Osteoblast (primary cell): ENCODE measurements at regions not wholly inside any gene's neighbourhood (a gene's known extent, or its start where the extent isn't known, plus 50 kb on each side); places are given as distances from the start of the nearest gene placed in this dataset.

Experiments used
- DNase-seq: peaks from one replicate; pipeline ENCODE4 v3.0.0; 2011; ENCODE audit warnings: low spot score, mixed read lengths; ENCODE audit not compliant: insufficient read length; ENCODE audit errors: missing footprints
- H2AFZ ChIP-seq: 2 replicates; pipeline ENCODE4 v1.6.0; 2011; ENCODE audit warnings: mild to moderate bottlenecking, low read length
- H3K27ac ChIP-seq: 2 replicates; pipeline ENCODE4 v1.5.1; 2011; ENCODE audit warnings: mild to moderate bottlenecking, low read depth, low read length, moderate library complexity
- H3K27me3 ChIP-seq: 2 replicates; pipeline ENCODE4 v1.6.0; 2012; ENCODE audit warnings: mild to moderate bottlenecking, control low read depth, inconsistent platforms, low read length, moderate library complexity; ENCODE audit not compliant: insufficient read depth
- H3K36me3 ChIP-seq: 2 replicates; pipeline ENCODE4 v1.5.1; 2011; ENCODE audit warnings: mild to moderate bottlenecking, low read length, control low read depth, moderate library complexity; ENCODE audit not compliant: insufficient read depth
- H3K4me1 ChIP-seq: 2 replicates; pipeline ENCODE4 v1.5.1; 2011; ENCODE audit warnings: mild to moderate bottlenecking, low read length, control low read depth, moderate library complexity; ENCODE audit not compliant: insufficient read depth
- H3K4me2 ChIP-seq: 2 replicates; pipeline ENCODE4 v1.6.0; 2011; ENCODE audit warnings: mild to moderate bottlenecking, low read length; ENCODE audit not compliant: insufficient read depth
- H3K4me3 ChIP-seq: fragments of 200-600 bp; sonication (generic); 3 replicates; pipeline ENCODE4 v1.5.1; 2012; ENCODE audit warnings: mild to moderate bottlenecking, low read length, inconsistent platforms; ENCODE audit not compliant: insufficient read depth
- H3K79me2 ChIP-seq: 2 replicates; pipeline ENCODE4 v1.6.0; 2012; ENCODE audit warnings: mild to moderate bottlenecking, low read length, control low read depth, inconsistent platforms; ENCODE audit not compliant: insufficient read depth
- H3K9me3 ChIP-seq: 2 replicates; pipeline ENCODE4 v1.5.1; 2011; ENCODE audit warnings: low read depth, low read length, control low read depth
- H4K20me1 ChIP-seq: 2 replicates; pipeline ENCODE4 v1.6.0; 2012; ENCODE audit warnings: mild to moderate bottlenecking, low read length, control low read depth; ENCODE audit not compliant: insufficient read depth
- TF ChIP-seq, protein P1 (sequence below): IDR thresholded peaks from 2 replicates; pipeline ENCODE4 v1.5.1; 2011; ENCODE audit warnings: mild to moderate bottlenecking, low read depth, low read length, moderate library complexity; ENCODE audit errors: extremely low read depth

DNA sequence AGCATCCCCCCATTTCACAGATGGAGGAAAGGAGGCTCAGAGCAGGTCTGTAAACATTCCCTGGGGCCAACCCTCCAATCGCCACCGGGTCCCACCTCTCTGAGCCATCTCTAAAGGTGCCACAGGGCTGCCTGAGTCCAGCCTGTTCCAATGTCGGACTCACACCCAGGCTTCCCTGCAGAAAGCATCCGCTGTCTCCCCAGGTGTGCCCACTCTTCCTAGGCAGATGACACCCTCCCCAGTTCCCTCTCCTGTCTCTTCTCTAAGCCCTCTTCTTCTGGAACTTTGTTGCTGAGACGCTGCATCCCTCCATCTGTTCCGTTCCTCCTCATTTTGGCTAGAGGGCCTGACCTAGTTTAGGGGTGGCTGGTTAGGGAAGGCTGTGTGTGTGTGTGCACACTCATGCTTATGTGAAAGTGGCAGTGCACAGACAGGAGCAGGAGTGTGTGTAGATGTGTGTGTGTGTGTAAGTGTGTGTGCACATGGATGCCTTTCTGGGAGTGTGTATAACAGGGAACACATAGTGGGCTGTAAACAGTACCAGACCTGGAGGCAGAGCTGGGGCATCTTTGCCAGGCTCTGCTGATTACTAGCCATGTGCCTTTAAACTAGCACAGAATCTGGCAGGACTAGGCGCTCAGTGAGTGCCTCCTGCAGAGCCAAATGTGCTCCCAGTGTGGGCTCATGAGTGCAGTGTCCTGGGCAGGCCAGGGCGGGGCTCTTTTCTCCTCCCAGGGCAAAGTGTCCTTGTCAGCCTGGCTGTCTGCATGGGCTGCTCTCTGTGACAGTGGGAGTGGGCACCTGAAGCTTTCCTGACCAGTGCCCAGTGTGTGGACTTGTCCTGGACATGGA lies 77.3 kb upstream of the NECTIN1 start:
- H3K27me3 ChIP-seq = peaks cover 24% of the 10 kb centered on the region

DNA sequence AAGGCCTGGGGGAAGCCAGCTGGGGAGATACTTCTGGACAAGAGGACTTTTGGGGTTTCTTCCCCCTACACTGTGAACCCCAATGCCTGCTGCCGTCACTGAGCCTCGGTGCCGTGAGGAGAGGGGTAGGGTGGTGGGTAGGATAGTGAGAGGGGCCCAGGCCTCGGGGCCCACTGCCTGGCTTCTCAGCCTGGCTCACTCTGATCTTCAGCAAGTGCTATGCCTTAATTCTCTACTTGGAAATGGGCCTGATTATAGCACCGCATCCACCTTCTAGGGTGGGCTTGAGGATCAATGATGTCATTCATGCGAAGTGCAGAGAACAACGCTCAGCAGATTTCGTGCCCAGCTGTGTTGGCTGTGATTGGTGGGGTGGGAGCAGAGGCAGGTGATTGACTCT lies 76.7 kb upstream of the NECTIN1 start:
- TF ChIP-seq, protein P1, sequence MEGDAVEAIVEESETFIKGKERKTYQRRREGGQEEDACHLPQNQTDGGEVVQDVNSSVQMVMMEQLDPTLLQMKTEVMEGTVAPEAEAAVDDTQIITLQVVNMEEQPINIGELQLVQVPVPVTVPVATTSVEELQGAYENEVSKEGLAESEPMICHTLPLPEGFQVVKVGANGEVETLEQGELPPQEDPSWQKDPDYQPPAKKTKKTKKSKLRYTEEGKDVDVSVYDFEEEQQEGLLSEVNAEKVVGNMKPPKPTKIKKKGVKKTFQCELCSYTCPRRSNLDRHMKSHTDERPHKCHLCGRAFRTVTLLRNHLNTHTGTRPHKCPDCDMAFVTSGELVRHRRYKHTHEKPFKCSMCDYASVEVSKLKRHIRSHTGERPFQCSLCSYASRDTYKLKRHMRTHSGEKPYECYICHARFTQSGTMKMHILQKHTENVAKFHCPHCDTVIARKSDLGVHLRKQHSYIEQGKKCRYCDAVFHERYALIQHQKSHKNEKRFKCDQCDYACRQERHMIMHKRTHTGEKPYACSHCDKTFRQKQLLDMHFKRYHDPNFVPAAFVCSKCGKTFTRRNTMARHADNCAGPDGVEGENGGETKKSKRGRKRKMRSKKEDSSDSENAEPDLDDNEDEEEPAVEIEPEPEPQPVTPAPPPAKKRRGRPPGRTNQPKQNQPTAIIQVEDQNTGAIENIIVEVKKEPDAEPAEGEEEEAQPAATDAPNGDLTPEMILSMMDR = no peak
- H3K4me3 ChIP-seq = no peak overlapping the region
- H3K27ac ChIP-seq = no peak overlapping the region
- no peak overlapping the region for H3K4me2 ChIP-seq
- no peak overlapping the region for H2AFZ ChIP-seq
- DNase-seq = no peak
- no peaks in the 10 kb centered on the region for H3K9me3 ChIP-seq
- no peaks in the 10 kb centered on the region for H3K79me2 ChIP-seq
- H4K20me1 ChIP-seq = no peaks in the 10 kb centered on the region
- H3K27me3 ChIP-seq = peaks cover 28% of the 10 kb centered on the region
- no peaks in the 10 kb centered on the region for H3K4me1 ChIP-seq
- no peaks in the 10 kb centered on the region for H3K36me3 ChIP-seq

More for the DNA sequence above, 77.3 kb upstream of the NECTIN1 start:
- Histone ChIP-seq H3K9me3 (no peaks in the 10 kb centered on the region), H3K4me1 (no peaks in the 10 kb centered on the region), H3K4me3 (no peak overlapping the region), H4K20me1 (no peaks in the 10 kb centered on the region), H2AFZ (no peak overlapping the region), H3K4me2 (no peak overlapping the region), H3K27ac (no peak overlapping the region), H3K36me3 (no peaks in the 10 kb centered on the region), H3K79me2 (no peaks in the 10 kb centered on the region)
- TF ChIP-seq, protein P1 = no peak
- no peak for DNase-seq

DNA sequence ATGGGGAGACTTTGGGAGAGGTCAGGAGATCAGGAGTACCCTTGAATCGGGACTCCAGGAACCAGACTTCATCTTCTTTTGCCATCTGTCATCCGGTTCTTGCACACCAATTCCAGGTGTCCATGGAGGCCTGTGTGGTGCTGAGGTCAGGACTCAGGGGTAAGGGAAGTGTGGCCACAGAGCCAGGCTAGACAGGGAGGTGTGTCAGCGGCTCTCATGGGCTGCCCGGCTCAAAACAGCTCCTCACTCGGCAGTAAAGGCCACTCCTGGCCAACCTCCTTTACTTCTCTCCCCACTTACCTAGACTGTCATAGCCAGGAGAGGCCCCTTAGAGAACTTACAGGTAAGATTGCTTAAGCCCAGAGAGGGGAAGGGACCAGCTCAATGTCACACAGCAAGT lies 75.7 kb upstream of the NECTIN1 start:
- Histone ChIP-seq H3K27ac (no peak overlapping the region), H3K79me2 (no peaks in the 10 kb centered on the region), H3K27me3 (peaks cover 24% of the 10 kb centered on the region), H2AFZ (no peak overlapping the region), H3K36me3 (no peaks in the 10 kb centered on the region), H3K9me3 (no peaks in the 10 kb centered on the region), H3K4me3 (no peak overlapping the region), H3K4me1 (no peaks in the 10 kb centered on the region), H4K20me1 (no peaks in the 10 kb centered on the region), H3K4me2 (no peak overlapping the region)
- TF ChIP-seq, protein P1 = no peak
- DNase-seq = no peak

DNA sequence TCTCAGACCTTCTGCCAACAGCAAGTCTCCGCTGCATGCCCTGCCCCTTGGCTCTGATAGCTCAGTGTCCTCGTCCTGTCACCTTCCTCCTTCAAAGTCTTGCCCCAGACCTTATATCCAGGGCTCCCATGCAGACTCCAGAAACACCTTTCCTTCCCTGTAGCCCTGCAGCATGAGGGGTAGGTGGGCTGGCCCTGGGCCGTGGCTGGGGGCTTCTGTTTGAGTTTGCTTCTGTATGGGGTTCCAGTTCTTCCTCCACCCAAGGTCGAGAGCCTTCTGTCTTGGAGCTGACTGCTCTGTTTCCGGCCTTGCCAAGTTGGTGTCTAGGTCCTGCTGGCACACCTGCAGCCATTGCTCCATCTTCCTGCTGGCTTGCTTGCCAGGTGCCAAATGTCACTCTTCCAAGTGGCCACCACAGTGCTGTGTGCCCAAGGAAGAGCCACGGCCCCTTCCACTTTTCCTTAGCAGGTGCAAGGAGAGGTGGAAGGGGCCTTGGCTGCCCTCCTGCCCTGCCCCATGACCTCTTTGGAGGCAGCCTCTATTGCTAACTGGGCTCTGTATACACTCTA lies 74.8 kb upstream of the NECTIN1 start:
- Histone ChIP-seq H4K20me1 (no peaks in the 10 kb centered on the region), H3K4me2 (no peak overlapping the region), H3K4me1 (no peaks in the 10 kb centered on the region), H3K27ac (no peak overlapping the region), H3K27me3 (peaks cover 29% of the 10 kb centered on the region), H3K79me2 (no peaks in the 10 kb centered on the region), H2AFZ (no peak overlapping the region), H3K36me3 (no peaks in the 10 kb centered on the region), H3K4me3 (no peak overlapping the region), H3K9me3 (no peaks in the 10 kb centered on the region)
- no peak for DNase-seq
- TF ChIP-seq, protein P1 = no peak
